CD4-positive, alpha-beta T cell treated with Interleukin-15 for 4 hours (primary cell): ENCODE measurements at regions not wholly inside any gene's neighbourhood (a gene's known extent, or its start where the extent isn't known, plus 50 kb on each side); places are given as distances from the start of the nearest gene placed in this dataset.
A peak's percentile ranks its signal among the peaks of the same experiment; 100 is the strongest.

ENCODE experiments used
- DNase-seq: peaks from one replicate; pipeline ENCODE4 v3.0.0-alpha.2; 2020; ENCODE audit warnings: low spot score

DNA sequence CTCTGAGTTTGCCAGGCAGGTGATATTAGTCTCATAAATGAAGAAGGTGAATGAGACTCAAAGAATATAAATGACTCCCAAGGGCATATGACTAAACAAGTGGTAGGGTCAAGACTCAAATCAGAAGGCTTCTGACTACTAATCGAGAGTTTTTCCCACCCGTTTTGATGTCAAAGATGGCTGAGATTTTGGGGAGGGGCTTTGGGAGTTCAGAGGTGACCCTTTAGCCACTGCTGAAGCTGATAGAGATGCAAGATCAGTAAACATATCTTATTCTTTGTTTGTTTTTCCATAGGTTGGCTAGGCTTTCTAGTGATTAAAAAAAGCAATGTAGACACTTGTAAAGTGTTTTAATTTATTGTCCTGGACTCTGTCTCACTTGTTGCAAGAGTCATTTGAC lies 239.6 kb upstream of the PLEKHG7 start:
- no peak for DNase-seq

DNA sequence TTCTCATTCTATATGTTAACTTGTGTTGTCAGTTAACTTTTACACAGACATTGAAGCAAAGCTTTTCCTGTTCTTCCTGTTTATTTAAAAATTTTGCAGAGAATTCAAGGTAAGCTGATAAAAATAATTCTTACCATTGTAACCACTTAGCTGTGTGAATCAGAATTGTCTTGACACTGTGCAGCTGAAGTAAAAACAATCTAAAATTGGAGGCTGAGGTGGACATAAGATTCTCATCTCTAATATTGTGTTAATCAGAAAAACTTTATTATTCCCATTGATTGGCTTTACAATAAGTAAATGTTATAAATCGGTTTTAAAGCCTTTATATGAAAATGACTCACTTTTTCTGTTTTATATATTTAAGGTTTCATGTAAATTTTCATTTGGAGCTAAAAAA lies 240.3 kb upstream of the PLEKHG7 start:
- DNase-seq = peak; percentile 20

DNA sequence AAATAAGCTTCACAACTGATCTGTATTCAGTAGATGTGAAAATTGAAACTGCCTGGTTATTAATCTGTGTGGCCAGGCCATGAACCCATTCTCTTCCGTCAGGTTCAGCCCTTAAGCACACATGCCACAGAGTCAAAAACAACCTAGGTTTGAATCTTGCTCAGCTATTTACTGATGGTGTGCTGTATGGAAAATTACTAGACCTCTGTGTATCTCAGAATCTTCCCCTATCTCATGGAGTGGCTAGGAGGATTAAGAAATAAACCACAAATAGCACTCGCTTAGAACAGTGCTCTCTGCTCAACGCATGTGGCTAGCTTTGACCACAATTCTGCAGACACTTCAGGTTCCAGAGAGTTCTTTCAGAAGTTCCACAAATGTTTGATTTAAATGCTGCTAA lies 240.7 kb upstream of the PLEKHG7 start:
- peak; percentile 31 for DNase-seq

DNA sequence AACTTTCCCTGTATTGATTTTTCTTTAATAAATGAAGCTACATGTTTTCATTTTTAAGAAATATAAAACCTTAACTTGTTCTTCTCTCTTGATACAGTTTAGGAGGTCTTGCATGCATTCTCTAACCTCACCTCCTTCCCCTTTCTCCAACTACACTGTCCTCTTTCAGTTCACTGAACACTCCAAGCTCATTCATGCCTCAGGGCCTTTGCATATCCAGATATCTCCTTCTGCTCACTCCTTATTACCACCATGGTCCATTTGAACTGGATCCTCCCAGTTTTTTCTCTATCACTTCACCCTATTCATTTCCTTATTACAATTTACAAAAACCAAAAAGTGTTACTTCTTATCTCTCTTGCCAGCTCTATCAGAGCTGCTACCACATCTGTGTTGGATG lies 242.9 kb upstream of the PLEKHG7 start:
- no peak for DNase-seq

DNA sequence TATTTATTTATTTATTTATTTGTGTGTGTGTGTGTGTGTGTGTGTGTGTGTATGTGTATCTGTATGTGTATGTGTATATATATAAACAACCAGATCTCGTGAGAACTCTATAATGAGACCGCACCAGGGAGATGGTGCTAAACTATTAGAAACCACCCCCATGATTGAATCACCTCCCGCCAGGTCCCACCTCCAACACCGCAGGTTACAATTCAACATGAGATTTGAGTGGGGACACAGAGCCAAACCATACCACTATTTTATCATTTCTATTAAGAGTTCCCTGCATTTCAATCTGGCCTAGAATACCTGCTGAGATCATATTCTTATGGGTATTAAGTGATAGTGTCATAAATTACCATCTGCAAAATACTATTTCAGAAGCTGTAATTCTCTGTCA lies 243.8 kb upstream of the PLEKHG7 start:
- no peak for DNase-seq

DNA sequence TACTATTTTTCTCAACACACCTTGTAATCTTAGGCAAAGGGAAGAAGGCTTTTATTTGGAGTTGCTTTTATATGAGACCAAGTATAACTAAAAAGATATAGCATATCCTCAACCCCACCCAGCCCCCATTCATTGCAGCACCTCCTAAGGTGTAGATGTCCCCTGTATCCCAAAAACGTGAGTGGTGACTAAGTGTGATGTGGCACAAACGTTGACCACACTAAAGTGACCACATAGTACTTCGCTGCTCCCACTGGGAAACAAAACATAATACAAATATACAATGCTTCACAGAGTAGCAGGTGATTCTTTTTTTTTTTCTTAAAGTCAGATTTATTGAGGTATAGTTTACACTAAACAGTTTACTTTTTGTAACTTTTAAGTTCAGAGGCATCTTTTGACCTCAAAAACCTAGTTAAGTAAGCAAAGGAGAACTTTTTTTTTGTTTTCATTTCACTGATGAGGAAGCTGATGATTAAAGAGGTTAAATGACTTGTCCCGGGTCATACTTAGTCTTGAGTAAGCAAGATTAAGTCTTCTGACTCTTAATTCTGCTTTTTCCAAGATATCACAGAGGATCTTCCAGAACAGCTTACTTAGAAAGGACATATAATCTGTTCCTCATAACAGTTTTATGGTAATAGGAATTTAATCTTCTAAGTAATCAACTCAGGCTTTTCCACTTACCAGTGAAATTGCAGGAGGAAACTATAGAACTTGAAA lies 245.2 kb upstream of the PLEKHG7 start:
- DNase-seq = no peak

DNA sequence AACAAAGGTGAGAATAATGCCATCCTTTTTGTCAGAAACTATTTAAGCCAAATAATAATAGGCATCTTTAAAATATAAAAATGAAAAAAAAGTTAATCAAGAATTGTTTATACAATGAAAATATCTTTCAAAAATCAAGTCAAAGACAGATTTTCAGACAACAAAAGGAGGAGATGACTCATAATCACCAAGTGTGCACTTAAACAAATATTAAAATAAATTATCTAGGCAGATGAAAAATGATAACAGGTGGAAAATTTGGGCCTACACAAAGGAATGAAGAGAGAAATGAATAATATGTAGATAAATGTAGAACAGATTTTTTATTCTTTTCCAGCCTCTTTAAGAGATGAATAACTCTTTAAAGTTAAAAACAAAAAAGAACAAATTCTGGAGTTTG lies 250.0 kb upstream of the PLEKHG7 start:
- DNase-seq = no peak

DNA sequence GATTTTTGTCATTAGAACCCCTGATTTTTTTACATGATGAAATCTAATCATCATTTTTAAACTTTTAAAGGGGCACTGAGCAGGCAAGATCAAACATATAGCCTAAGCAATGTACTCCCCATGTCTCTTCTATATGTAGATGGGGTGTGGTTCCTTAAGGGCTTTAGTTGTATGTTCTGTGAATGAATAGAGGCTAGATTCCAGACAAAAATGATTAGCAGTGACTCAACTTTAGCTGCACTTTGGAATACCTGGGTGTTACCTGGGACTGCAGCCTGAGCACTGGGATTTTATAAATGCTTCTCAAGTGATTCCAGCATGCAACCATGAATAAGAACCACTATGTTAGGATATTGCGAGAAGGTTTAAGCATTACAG lies 256.7 kb upstream of the PLEKHG7 start:
- DNase-seq = no peak

DNA sequence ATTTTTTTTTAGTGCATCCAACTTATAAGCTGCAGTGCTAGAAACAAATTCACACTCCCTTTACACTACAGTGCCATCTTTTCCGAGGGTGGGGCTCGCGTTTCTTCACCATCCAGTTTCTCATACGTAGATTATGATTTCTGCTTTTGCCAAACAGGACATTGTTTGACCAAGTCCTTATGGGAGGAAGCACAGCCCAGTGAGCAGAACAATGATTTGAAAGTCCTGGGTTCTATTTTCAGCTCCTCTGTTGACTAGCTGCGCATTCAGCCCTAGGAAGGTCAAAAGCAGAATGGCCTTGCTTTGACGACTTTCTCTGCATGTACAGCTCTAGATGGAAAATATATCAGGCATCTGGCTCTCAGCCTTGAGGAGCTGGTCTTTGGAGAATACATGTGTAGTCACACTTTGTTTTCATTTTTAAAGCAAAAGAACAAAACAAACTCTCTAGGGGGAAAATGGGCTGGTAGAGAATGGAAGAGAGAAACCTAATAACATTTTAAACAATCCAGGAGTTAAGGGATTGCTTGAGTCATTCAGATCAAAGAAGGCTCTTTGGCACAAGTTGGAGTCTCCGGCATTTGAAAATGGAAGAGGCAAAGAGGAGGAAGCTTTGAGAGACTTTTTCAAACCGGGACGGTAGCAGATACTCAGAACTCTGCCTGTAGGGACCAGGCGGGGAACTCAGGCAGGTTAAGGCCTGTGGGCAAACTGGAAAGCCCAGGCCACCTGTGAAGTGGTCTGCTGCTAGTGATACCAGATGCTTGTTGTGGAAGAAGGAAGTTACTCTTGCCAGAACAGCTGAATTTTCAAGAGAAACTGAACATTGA lies 257.3 kb upstream of the PLEKHG7 start:
- DNase-seq = no peak

DNA sequence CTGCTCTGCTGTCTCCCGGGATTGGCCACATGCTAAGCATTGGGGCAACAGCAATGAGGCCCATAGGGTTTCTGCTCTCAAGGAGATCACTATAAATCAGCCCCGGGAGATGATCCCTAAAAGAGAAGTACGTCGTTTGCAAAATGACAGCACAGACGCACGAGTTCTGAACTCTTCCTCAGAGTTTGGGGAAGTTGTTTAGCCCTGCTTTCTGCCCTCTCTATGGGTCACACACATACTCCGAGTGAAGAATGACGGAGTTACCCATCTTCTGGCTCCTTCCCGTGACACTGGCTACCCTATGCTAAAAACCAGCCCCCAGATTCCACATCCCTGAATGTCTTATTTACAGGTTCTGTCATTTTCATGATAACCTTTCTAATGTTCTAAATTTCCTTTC lies 258.0 kb upstream of the PLEKHG7 start:
- no peak for DNase-seq

DNA sequence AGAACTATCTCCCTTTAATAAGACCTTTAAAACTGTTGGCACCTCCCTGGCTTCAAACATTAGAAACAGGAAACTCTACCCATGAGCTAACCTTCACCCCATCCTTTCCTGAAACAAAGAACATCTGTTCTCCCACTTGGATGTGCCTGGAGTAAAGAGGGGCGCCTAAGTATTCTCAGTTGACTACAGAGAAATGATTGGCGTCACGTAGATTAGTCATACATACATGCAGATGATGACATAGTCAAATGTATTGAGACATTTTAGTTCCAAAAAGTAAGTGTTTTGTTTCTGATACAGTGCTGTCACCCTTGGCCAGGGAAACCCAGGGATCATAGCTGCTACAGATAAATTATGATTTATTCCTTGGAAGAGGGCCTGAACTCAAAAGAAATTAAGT lies 260.0 kb upstream of the PLEKHG7 start:
- DNase-seq = no peak

DNA sequence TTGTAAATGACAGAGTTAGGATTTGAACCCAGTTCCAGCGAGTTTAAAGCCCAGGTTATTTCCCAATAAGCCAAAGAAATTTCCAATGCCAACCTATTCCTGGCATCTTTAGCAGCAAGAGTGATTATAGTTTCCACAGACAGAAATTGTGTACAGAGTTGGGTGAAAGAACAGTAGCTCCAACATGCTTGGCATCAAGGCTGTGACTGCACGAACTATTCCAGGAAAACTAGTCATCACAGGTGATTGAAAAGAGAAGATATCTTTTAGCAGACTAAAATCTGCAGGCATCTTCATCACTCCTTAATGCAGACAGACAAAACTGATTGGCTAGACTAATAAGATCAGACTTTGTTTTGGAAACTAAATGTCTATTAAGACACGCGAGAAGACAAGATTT lies 262.7 kb upstream of the PLEKHG7 start:
- DNase-seq = no peak

DNA sequence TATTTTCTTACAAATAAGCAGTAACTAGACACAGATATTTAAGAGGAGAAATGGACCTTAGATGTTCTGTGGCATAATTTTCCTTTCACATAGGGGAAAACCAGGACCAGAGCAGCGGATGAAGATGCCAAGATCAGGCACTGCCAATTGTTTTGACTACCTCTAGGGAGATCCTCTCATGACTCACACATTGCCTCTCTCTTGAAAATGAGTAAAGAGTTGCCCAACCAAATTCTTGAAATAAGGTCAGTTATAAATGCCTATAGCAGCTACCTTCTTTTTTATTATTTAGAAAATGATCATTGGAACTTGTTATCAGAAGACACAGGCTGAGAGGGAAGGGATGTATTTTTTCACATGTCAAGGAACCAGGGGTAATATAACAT lies 263.4 kb upstream of the PLEKHG7 start:
- DNase-seq = no peak

DNA sequence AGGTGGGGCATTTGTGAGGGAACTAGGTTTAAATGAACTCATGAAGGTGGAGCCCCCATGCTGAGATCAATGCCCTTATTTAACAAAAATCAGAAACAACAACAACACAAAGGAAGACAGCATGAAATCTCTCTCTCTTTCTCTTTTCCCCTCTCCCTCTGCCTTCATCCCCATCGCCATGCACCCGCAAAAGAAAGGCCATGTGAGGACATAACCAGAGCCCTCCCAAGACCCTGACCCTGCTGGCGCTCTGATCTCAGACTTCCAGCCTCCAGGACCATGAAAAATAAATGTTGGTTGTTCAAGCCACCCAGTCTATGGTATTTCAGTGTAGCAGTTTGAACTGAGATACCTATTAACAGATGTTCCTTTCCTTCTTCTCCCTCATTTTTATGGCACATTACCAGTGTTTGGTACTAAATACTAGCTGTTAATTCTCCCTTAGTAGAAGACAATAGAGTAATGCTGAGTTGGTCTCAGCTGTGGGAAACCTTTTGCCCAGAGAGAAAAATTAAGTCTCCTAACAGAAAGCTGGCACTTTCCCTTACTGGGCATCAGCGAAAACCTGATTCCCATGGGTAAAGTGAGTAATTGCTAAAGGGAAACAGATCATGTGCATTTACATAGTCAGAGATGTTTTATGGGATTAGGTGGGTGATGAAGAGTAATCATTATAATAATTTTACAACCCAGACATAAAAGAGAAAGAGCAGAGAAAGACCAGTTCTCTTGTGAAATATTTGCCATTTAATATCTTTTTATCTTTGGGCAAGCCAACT lies 264.0 kb upstream of the PLEKHG7 start:
- DNase-seq = no peak

DNA sequence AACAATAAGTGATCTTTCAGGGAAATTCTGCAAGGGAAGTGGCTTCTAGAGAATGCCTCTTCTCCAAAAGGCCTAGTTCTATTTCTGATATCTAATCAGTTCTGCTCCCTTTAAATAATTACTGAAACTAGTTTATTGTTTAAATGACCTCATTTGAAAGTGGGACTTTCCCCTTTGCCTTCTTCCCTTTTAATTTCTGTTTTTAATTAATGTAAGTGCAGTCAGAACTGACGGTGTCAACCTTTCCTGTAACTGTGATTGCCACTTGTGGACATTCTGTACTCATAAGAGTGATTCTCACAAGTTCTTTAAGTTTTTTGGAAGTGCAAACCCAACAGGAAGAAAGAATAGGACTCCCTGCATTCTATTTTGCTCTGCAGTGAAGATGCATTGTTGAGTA lies 265.3 kb upstream of the PLEKHG7 start:
- DNase-seq = peak; percentile 13

DNA sequence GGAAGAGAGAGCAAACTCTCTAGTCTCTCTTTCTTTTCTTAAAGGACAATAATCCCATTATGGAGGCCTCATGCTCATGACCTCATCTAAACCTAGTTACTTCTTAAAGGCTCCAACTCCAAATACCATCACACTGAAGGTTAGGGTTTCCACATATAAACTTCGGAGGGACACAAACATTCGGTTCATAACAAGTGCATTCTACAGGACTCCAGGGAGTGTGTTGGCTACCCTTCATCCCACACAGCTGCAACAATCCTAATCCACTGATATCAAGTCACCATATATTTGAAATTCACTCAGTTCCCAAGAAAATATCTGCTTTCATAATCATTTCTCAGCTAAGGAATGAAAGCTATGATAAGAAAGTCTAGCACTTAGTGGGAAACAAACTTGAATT lies 265.9 kb upstream of the PLEKHG7 start:
- no peak for DNase-seq

DNA sequence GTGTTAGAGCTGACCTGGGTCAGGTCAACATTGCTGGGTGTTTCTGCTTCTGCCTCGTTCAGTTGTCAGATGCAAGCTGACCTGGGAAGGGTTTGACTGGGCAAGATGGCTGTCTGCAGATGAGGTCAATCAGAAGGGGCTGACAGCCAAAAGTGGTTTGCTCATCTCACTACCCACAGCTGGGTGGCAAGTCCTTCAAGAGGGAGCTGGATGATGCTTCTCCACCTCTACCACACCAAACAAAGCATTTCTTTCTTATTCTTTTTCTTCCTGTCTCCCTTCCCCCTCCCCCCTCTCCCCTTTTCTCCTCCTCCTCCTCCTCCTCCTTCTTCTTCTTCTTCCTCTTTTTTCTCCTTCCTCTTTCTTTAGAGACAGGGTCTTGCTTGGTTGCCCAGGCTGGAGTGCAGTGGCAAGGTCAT lies 268.2 kb upstream of the PLEKHG7 start:
- no peak for DNase-seq

DNA sequence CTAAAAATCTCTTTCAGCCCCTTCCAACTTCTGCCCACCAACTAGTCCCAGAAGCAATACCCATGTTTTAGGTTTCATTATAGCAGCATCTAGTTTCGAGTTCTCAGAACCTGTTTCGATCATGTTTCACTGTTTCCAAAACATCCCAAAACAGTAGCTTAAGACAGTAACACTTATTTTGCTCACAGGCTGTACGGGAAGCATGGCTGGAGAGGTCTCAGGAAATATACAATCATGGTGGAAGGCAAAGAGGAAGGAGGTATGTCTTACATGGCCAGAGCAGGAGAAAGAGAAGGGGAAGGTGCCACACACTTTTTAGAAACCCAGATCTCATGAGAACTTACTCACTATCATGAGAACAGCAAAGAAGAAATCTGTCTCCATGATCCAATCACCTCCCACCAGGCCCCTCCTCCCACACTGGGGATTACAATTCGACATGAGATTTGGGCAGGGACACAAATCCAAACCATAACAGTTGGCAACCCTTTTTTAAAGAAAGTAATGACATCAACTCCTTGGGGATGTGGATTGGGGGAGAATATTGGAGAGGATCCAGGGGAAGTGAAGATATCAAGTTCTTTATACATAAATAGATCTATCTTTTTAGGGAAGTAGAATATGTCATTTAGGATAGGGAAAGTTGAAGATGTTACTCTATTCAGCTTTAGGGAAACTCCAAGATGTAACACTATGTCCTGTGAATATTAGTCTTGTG lies 269.9 kb upstream of the PLEKHG7 start:
- DNase-seq = no peak

DNA sequence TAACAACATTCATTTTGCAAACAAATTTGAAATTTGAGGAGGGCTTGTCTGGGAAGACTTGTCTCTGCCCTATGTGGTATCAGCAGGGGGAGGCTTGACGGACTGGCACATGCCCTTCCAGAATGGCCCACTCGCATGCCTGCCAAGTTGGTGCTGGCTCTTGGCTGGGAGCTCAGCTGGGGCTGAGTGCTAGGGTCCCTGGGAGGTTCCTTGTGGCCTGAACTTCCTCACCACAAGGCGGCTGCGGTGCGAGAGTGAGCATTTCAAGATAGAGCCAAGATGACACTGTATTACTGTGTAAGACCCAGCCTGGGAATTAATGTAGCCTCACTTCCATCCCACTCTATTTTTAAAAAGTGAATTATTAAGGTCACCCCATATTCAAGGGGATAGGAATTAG lies 271.6 kb upstream of the PLEKHG7 start:
- no peak for DNase-seq

DNA sequence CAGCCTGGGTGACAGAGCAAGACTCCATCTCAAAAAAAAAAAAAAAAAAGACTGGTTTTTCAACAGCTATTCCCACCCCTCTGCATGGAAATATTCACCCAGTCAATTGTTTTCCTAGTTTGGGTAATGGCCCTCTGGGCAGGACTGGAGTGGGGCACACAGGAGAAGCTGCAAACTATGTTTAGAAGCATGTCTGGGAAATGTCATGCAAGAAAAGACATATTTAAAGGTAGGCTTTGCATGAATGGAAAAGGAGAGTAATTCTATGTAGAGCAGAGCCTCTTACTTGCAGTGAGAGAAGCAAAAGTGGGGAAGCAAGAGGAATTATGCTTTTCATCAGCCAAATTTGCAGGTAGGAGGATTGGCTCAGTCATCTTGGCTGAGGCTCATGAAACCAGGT lies 276.5 kb upstream of the PLEKHG7 start:
- no peak for DNase-seq

DNA sequence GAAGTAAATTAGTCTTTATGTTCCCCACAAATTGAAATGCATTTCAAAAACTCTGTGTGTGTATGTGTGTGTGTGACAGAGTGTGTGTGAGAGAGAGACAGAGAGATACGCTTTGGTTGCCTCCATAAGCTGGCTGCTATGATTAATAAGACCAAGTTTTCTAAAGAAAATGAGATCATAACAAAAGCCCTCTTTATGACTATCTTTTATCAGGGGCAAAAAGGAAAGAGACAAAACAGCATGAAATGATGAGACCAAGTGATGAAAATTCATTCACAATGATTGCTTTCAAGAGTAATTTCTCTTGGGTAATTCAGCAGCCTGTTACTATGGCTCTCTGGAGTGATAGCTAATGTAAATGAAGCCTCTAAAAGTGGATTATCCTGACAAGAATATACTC lies 277.6 kb upstream of the PLEKHG7 start:
- DNase-seq = no peak

DNA sequence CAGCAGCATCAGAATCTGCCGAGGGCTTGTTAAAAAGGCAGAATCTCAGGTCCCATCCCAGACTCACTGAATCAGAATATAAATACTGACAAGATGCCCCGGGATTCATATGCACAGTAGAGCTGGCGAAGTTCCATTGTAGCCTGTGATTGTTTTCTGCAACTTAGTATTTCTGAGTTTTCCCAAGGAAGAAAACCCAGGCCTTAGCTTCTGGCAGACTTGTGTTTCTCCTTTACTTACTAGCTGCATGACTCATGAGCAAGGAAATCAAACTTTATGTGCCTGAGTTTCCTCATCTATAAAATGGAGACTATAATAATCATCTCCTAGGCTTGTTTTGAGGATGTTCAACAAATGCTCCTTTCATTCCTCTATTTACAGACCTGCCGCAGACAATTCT lies 278.5 kb upstream of the PLEKHG7 start:
- DNase-seq = no peak
